ENCODE measurements at regions not wholly inside any gene's neighbourhood (a gene's known extent, or its start where the extent isn't known, plus 50 kb on each side); places are given as distances from the start of the nearest gene placed in this dataset.

GRCh38 chr2:23096906-23097602 lies 287.9 kb upstream of the KLHL29 start:
- no peak overlapping the region for H3K4me3 Mint-ChIP-seq
- peak overlapping the region in 1 of 10 donors; percentile 19 for H3K27ac Mint-ChIP-seq
- no peak for ATAC-seq

DNA sequence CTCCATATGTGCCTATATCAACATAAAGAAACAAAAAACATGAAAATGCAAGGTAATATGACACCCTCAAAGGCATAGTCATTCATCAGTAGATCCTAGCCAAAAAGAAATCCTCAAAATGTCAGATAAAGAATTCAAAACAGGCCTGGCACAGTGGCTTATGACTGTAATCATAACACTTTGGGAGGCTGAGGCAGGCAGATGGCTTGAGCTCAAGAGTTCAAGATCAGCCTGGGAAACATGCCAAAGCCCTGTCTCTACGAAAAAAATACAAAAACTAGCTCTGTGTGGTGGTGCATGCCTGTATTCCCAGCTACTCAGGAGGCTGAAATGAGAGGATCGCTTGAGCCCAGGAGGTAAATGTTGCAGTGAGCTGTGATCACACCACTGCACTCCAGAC lies 284.6 kb upstream of the KLHL29 start:
- peaks cover 0 to 11% (median 0%) of the 10 kb centered on the region in 3 donors for H3K36me3 Mint-ChIP-seq
- no peak overlapping the region for H3K4me3 Mint-ChIP-seq
- H3K27ac Mint-ChIP-seq: no peak overlapping the region
- H3K9me3 Mint-ChIP-seq: peaks cover 0 to 18% (median 10%) of the 10 kb centered on the region in 9 donors
- no peaks in the 10 kb centered on the region for H3K4me1 Mint-ChIP-seq
- H3K27me3 Mint-ChIP-seq: peaks cover 0 to 33% (median 1%) of the 10 kb centered on the region in 5 donors
- POLR2A ChIA-PET: no interaction called here
- ATAC-seq (no peak), DNase-seq (no peak)

More at GRCh38 chr2:23096906-23097602, 287.9 kb upstream of the KLHL29 start:
- Mint-ChIP-seq H3K36me3 (peaks cover 0 to 5% (median 0%) of the 10 kb centered on the region in 3 donors), H3K27me3 (peaks cover 0 to 26% (median 1%) of the 10 kb centered on the region in 5 donors), H3K9me3 (peaks cover 5 to 19% (median 10%) of the 10 kb centered on the region in 9 donors), H3K4me1 (no peaks in the 10 kb centered on the region)
- no peak for DNase-seq
- POLR2A ChIA-PET: no interaction called here

- DNase-seq (no peak), ATAC-seq (no peak)
- peaks cover 0 to 6% (median 0%) of the 10 kb centered on the region in 3 donors for H3K36me3 Mint-ChIP-seq
- no peak overlapping the region for H3K27ac Mint-ChIP-seq
- POLR2A ChIA-PET: no interaction called here
- no peaks in the 10 kb centered on the region for H3K4me1 Mint-ChIP-seq
- H3K9me3 Mint-ChIP-seq: peaks cover 0 to 27% (median 11%) of the 10 kb centered on the region in 9 donors
- H3K4me3 Mint-ChIP-seq: no peak overlapping the region
- peaks cover 0 to 33% (median 3%) of the 10 kb centered on the region in 5 donors for H3K27me3 Mint-ChIP-seq
Observed at GRCh38 chr2:23106242-23106785, 278.7 kb upstream of the KLHL29 start.

- peaks cover 0 to 27% (median 10%) of the 10 kb centered on the region in 9 donors for H3K9me3 Mint-ChIP-seq
- no peak overlapping the region for H3K4me3 Mint-ChIP-seq
- DNase-seq (no peak), ATAC-seq (no peak)
- no peaks in the 10 kb centered on the region for H3K4me1 Mint-ChIP-seq
- POLR2A ChIA-PET: no interaction called here
- H3K36me3 Mint-ChIP-seq: peaks cover 0 to 6% (median 0%) of the 10 kb centered on the region in 3 donors
- peaks cover 0 to 33% (median 5%) of the 10 kb centered on the region in 5 donors for H3K27me3 Mint-ChIP-seq
- no peak overlapping the region for H3K27ac Mint-ChIP-seq
Observed at GRCh38 chr2:23107327-23107941, 277.5 kb upstream of the KLHL29 start.

DNA sequence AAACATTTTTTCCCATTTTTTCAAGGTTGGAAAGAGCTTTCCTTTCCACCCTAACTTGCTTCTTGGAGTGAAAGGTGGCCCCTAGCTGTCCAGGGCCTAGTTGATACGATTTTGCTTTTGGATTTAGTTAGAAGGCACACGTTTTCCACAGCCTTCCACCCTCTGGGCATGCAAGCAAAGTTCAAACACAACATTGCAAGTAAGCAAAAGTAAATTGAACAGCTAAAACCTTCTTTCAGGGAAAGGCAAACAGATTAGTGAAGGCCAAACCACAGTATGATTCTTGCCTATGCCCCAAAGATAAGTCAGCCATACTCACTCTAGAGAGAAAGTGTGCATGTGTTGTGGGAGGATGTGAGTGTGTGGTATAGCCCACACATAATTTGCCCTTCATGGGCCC lies 273.7 kb upstream of the KLHL29 start:
- no peaks in the 10 kb centered on the region for H3K4me1 Mint-ChIP-seq
- peaks cover 1 to 28% (median 8%) of the 10 kb centered on the region in 5 donors for H3K27me3 Mint-ChIP-seq
- no peak overlapping the region for H3K27ac Mint-ChIP-seq
- ATAC-seq (no peak), DNase-seq (no peak)
- no peak overlapping the region for H3K4me3 Mint-ChIP-seq
- peaks cover 0 to 17% (median 6%) of the 10 kb centered on the region in 9 donors for H3K9me3 Mint-ChIP-seq
- POLR2A ChIA-PET: no interaction called here
- H3K36me3 Mint-ChIP-seq: no peaks in the 10 kb centered on the region

DNA sequence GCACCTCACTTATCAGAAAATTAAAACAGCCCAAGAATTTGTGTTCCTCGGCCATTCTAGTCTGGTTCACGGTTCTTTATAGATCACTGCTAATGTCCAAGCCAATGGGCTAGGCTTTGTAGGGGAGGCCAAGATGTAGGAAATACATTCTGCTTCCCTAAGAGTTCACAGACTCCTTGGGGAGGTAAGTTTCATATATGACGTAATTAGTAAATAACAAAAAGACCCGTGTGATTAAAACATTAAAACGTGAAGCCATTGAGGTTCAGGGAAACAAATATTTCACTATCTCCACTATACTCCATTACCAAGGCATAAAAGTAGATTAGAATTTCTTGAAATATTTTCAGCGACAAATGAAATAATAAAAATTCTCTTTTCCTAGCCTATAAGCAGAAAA lies 272.5 kb upstream of the KLHL29 start:
- POLR2A ChIA-PET: no interaction called here
- H3K9me3 Mint-ChIP-seq: peaks cover 0 to 17% (median 6%) of the 10 kb centered on the region in 9 donors
- ATAC-seq (no peak), DNase-seq (no peak)
- no peaks in the 10 kb centered on the region for H3K36me3 Mint-ChIP-seq
- no peaks in the 10 kb centered on the region for H3K4me1 Mint-ChIP-seq
- peaks cover 1 to 28% (median 8%) of the 10 kb centered on the region in 5 donors for H3K27me3 Mint-ChIP-seq
- H3K27ac Mint-ChIP-seq: no peak overlapping the region
- no peak overlapping the region for H3K4me3 Mint-ChIP-seq

DNA sequence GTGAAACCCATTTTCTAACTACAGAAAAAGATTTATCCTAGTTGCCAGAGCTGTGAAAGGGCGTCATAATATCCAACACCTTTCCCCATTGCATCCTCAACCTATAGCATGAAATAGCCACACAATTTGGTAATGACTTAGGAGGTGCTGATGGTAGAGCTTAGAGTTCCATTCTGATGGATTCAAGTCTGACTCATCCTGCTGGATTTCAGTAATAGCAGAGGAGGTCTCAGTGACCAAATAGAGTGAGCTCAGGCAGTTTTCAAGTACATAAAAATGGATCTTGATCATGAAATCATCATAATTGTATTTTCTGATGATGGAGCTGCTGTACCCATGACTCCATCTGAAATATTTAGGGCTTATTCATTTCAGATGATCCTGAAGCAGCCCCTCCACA lies 270.7 kb upstream of the KLHL29 start:
- POLR2A ChIA-PET: interaction anchor here (0.6 kb wide), 1 partner anchor 178 kb away, joined by 4 read pairs; no protein-coding TSS in a partner anchor

GRCh38 chr2:23118313-23118712 lies 266.7 kb upstream of the KLHL29 start:
- no peak for ATAC-seq
- H3K4me3 Mint-ChIP-seq: no peak overlapping the region
- no peak overlapping the region for H3K27ac Mint-ChIP-seq
- POLR2A ChIA-PET: no interaction called here
- H3K36me3 Mint-ChIP-seq: no peaks in the 10 kb centered on the region
- peaks cover 1 to 44% (median 3%) of the 10 kb centered on the region in 5 donors for H3K27me3 Mint-ChIP-seq
- DNase-seq: no peak
- H3K4me1 Mint-ChIP-seq: no peaks in the 10 kb centered on the region
- H3K9me3 Mint-ChIP-seq: peaks cover 0 to 9% (median 0%) of the 10 kb centered on the region in 9 donors

More for the DNA sequence above, 270.7 kb upstream of the KLHL29 start:
- Mint-ChIP-seq H3K27ac (no peak overlapping the region), H3K9me3 (peaks cover 0 to 15% (median 6%) of the 10 kb centered on the region in 9 donors), H3K36me3 (no peaks in the 10 kb centered on the region), H3K4me3 (no peak overlapping the region), H3K27me3 (peaks cover 1 to 25% (median 7%) of the 10 kb centered on the region in 5 donors), H3K4me1 (no peaks in the 10 kb centered on the region)
- DNase-seq (no peak), ATAC-seq (no peak)

DNA sequence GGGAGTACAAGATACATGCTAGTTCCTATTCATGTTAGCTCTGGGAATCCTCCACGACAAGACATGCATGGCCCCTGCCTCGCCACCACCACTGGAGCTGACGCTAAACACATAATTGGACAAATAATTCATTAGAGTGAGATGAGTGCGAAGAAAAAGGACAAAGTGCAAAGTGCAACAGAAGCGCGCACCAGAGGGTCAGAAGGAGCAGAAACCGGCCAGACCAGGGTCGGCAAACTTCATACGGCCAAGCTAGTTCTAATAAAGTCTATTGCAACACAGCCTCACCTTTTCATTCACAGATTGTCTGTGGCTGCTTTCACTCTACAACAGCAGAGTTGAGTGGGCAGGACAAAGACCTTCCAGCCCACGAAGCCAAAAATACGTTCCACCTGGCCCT lies 266.1 kb upstream of the KLHL29 start:
- no peak for ATAC-seq
- H3K4me1 Mint-ChIP-seq: no peaks in the 10 kb centered on the region
- POLR2A ChIA-PET: no interaction called here
- H3K27ac Mint-ChIP-seq: no peak overlapping the region
- no peaks in the 10 kb centered on the region for H3K36me3 Mint-ChIP-seq
- no peak overlapping the region for H3K4me3 Mint-ChIP-seq
- H3K27me3 Mint-ChIP-seq: peaks cover 0 to 38% (median 4%) of the 10 kb centered on the region in 5 donors
- DNase-seq: no peak
- H3K9me3 Mint-ChIP-seq: peaks cover 0 to 9% (median 0%) of the 10 kb centered on the region in 9 donors

DNA sequence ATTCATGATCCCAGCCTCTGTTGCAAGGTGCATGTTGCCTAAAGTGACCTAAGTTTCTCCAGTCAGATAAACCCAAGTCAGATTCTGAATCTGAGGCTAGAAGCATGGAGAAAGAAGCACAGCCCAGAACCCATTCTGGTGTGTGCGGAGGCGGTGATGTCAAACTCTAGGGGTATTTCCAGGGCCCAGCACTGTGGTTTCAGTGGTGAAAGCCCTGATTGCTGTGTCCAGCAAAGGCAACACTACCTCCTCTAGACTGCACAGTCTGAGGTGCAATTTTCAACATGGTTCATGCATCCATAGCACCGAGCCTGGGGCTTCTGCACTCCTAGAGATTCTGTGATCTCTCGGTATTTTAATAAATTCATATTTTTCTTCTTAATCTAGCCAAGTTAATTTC lies 264.8 kb upstream of the KLHL29 start:
- no peaks in the 10 kb centered on the region for H3K36me3 Mint-ChIP-seq
- no peak for DNase-seq
- no peak overlapping the region for H3K27ac Mint-ChIP-seq
- H3K4me1 Mint-ChIP-seq: no peaks in the 10 kb centered on the region
- POLR2A ChIA-PET: no interaction called here
- peaks cover 0 to 9% (median 0%) of the 10 kb centered on the region in 9 donors for H3K9me3 Mint-ChIP-seq
- no peak for ATAC-seq
- peaks cover 0 to 29% (median 3%) of the 10 kb centered on the region in 5 donors for H3K27me3 Mint-ChIP-seq
- no peak overlapping the region for H3K4me3 Mint-ChIP-seq

GRCh38 chr2:23121968-23122648 lies 262.9 kb upstream of the KLHL29 start:
- no peak for DNase-seq
- H3K4me1 Mint-ChIP-seq: no peaks in the 10 kb centered on the region
- H3K4me3 Mint-ChIP-seq: no peak overlapping the region
- no peaks in the 10 kb centered on the region for H3K36me3 Mint-ChIP-seq
- peaks cover 0 to 30% (median 4%) of the 10 kb centered on the region in 5 donors for H3K27me3 Mint-ChIP-seq
- no peak overlapping the region for H3K27ac Mint-ChIP-seq
- H3K9me3 Mint-ChIP-seq: peaks cover 0 to 9% (median 0%) of the 10 kb centered on the region in 9 donors
- POLR2A ChIA-PET: no interaction called here
- no peak for ATAC-seq

GRCh38 chr2:23122681-23123215 lies 262.2 kb upstream of the KLHL29 start:
- peaks cover 0 to 9% (median 0%) of the 10 kb centered on the region in 9 donors for H3K9me3 Mint-ChIP-seq
- H3K27ac Mint-ChIP-seq: no peak overlapping the region

More at GRCh38 chr2:23122681-23123215, 262.2 kb upstream of the KLHL29 start:
- ATAC-seq (no peak), DNase-seq (no peak)
- Mint-ChIP-seq H3K27me3 (peaks cover 0 to 36% (median 4%) of the 10 kb centered on the region in 5 donors), H3K36me3 (no peaks in the 10 kb centered on the region), H3K4me1 (no peaks in the 10 kb centered on the region), H3K4me3 (no peak overlapping the region)
- POLR2A ChIA-PET: no interaction called here
